Choroid plexus epithelial cell (primary cell): ENCODE measurements at regions not wholly inside any gene's neighbourhood (a gene's known extent, or its start where the extent isn't known, plus 50 kb on each side); places are given as distances from the start of the nearest gene placed in this dataset.

Experiments
- DNase-seq: peaks from one replicate; pipeline ENCODE4 v3.0.0-alpha.2; 2010; ENCODE audit warnings: low read depth
- H3K4me3 ChIP-seq: 2 replicates; pipeline ENCODE4 v1.5.1; 2011; ENCODE audit warnings: low read depth, mild to moderate bottlenecking, control low read depth, low read length, moderate library complexity
- CTCF ChIP-seq: conservative IDR thresholded peaks from 2 replicates; pipeline ENCODE4 v1.5.1; 2011; ENCODE audit warnings: low read depth, mild to moderate bottlenecking, control low read depth, inconsistent platforms, low read length, moderate library complexity

- TF ChIP-seq CTCF, result no peak
- DNase-seq, result peak; percentile 62
- H3K4me3 ChIP-seq, result no peak overlapping the region
Measured at GRCh38 chr17:14871921-14872320, 393.2 kb downstream of the PMP22 start.

GRCh38 chr17:14866266-14866665 lies 398.9 kb downstream of the PMP22 start:
- TF ChIP-seq CTCF, result no peak
- H3K4me3 ChIP-seq, result no peak overlapping the region
- DNase-seq, result no peak

GRCh38 chr17:14864127-14864526 lies 401.0 kb downstream of the PMP22 start:
- no peak for DNase-seq
- H3K4me3 ChIP-seq, result no peak overlapping the region
- no peak for TF ChIP-seq CTCF

GRCh38 chr17:14859542-14859941 lies 405.6 kb downstream of the PMP22 start:
- no peak overlapping the region for H3K4me3 ChIP-seq
- no peak for TF ChIP-seq CTCF
- DNase-seq, result peak; percentile 52

GRCh38 chr17:14856176-14856575 lies 408.9 kb downstream of the PMP22 start:
- no peak for DNase-seq
- no peak overlapping the region for H3K4me3 ChIP-seq
- TF ChIP-seq CTCF, result no peak

- no peak for DNase-seq
- TF ChIP-seq CTCF, result no peak
- no peak overlapping the region for H3K4me3 ChIP-seq
Measured at GRCh38 chr17:14854691-14855090, 410.4 kb downstream of the PMP22 start.

- no peak for TF ChIP-seq CTCF
- no peak overlapping the region for H3K4me3 ChIP-seq
- DNase-seq, result peak; percentile 66
Measured at GRCh38 chr17:14845591-14846281, 419.4 kb downstream of the PMP22 start.
